HCT116 (cell line): ENCODE measurements at regions not wholly inside any gene's neighbourhood (a gene's known extent, or its start where the extent isn't known, plus 50 kb on each side); places are given as distances from the start of the nearest gene placed in this dataset.

Source experiments
- ATAC-seq: fragments of 200-7000 bp; cut with Tn5 transposase; 2 replicates; pipeline ENCODE4 v1.9.1; 2020; ENCODE audit warnings: mild to moderate bottlenecking, moderate library complexity
- BruUV-seq: library from RNA; stranded (reverse); fragments of 400-500 nt; replicated peaks from 2 replicates; lab custom pipeline; 2021; lab: Mats Ljungman, UMichigan
- CTCF ChIA-PET: fragments of 300-600 bp; sonication (Branson Sonifier 250); formaldehyde crosslinking; loops from one replicate; lab custom pipeline; 2021; ENCODE audit warnings: antibody characterized with exemption; lab: Charles Lee
- POLR2A ChIA-PET: fragments of 300-600, 350-600 bp; sonication (Branson Sonifier 250); formaldehyde crosslinking; loops from one replicate; lab custom pipeline; 2021; ENCODE audit warnings: antibody characterized with exemption; lab: Charles Lee
- RAD21 ChIA-PET, 2 experiments: fragments of 300-600 bp; sonication (Branson Sonifier 250); formaldehyde crosslinking; loops; one replicate each; lab custom pipeline; 2023; ENCODE audit warnings: low total read pairs in 2 of 2; ENCODE audit not compliant: uncharacterized antibody in 2 of 2, unreplicated experiment in 2 of 2, low non-redundant PET in 1 of 2; lab: Charles Lee
- DNase-seq: peaks from one replicate; pipeline ENCODE4 v3.0.0-alpha.2; 2010; ENCODE audit warnings: low read depth, low spot score
- H2AFZ ChIP-seq: fragments of 200-600 bp; shearing (Covaris generic), sonication (generic); 2 replicates; pipeline ENCODE4 v1.6.1; 2017; ENCODE audit warnings: low read depth, mixed run types, mixed read lengths, antibody characterized with exemption, low read length; ENCODE audit not compliant: poor library complexity, severe bottlenecking
- H3K27ac ChIP-seq: 2 replicates; pipeline ENCODE4 v1.5.1; 2012; ENCODE audit warnings: low read depth, low read length
- H3K27me3 ChIP-seq: fragments of 200-600 bp; sonication (generic); 2 replicates; pipeline ENCODE4 v1.6.1; 2016; ENCODE audit warnings: mixed run types, low read length, mixed read lengths; ENCODE audit not compliant: insufficient read depth
- H3K36me3 ChIP-seq, 2 experiments: fragments of 200-500 bp in 1 of 2; fragments of 200-600 bp in 1 of 2; sonication (Bioruptor generic) in 1 of 2; sonication (generic) in 1 of 2; 2 replicates each; pipeline versions ENCODE4 v1.5.1 to v1.6.1; 2014 to 2016; ENCODE audit warnings: low read length in 2 of 2, inconsistent platforms in 1 of 2, mixed read lengths in 1 of 2, mixed run types in 1 of 2; ENCODE audit not compliant: insufficient read depth in 2 of 2, control insufficient read depth in 1 of 2
- H3K4me1 ChIP-seq, 2 experiments: fragments of 200-600 bp in 1 of 2; sonication (generic) in 1 of 2; 2 replicates each; pipeline versions ENCODE4 v1.5.1 to v1.6.1; 2012 to 2017; ENCODE audit warnings: low read length in 2 of 2, inconsistent platforms in 1 of 2, mild to moderate bottlenecking in 1 of 2, mixed read lengths in 1 of 2, mixed run types in 1 of 2, moderate library complexity in 1 of 2; ENCODE audit not compliant: insufficient read depth in 2 of 2, control insufficient read depth in 1 of 2
- H3K4me2 ChIP-seq: fragments of 200-600 bp; sonication (generic); 2 replicates; pipeline ENCODE4 v1.6.1; 2017; ENCODE audit warnings: mixed run types, low read length, mixed read lengths
- H3K4me3 ChIP-seq, 2 experiments: fragments of 200-600 bp in 1 of 2; sonication (generic) in 1 of 2; replicated peaks in 1 of 2; 2 replicates each; pipeline ENCODE4 v1.5.1; 2011 to 2016; ENCODE audit warnings: low read length in 2 of 2, control low read depth in 1 of 2, low read depth in 1 of 2, mild to moderate bottlenecking in 1 of 2, mixed read lengths in 1 of 2, mixed run types in 1 of 2
- H3K79me2 ChIP-seq: fragments of 200-600 bp; sonication (generic); 2 replicates; pipeline ENCODE4 v1.6.1; 2017; ENCODE audit warnings: mild to moderate bottlenecking, mixed run types, low read length, moderate library complexity, mixed read lengths; ENCODE audit not compliant: insufficient read depth
- H3K9ac ChIP-seq: fragments of 200-600 bp; sonication (generic); 2 replicates; pipeline ENCODE4 v1.6.1; 2016; ENCODE audit warnings: low read length, mixed read lengths
- H3K9me2 ChIP-seq: fragments of 200-600 bp; sonication (generic), shearing (Covaris generic); 2 replicates; pipeline ENCODE4 v1.6.1; 2017; ENCODE audit warnings: mixed run types, mild to moderate bottlenecking, moderate library complexity; ENCODE audit not compliant: insufficient read depth
- H3K9me3 ChIP-seq, 2 experiments: fragments of 200-500 bp in 1 of 2; fragments of 200-600 bp in 1 of 2; sonication (Bioruptor generic) in 1 of 2; sonication (generic) in 1 of 2; 2 replicates each; pipeline ENCODE4 v1.6.1; 2014 to 2017; ENCODE audit warnings: low read length in 2 of 2, mixed read lengths in 2 of 2, inconsistent platforms in 1 of 2, low read depth in 1 of 2, mild to moderate bottlenecking in 1 of 2, mixed run types in 1 of 2, moderate library complexity in 1 of 2; ENCODE audit not compliant: control insufficient read depth in 1 of 2, insufficient read depth in 1 of 2
- H4K20me1 ChIP-seq: fragments of 200-600 bp; sonication (generic), shearing (Covaris generic); 2 replicates; pipeline ENCODE4 v1.6.1; 2017; ENCODE audit warnings: mixed run types, mild to moderate bottlenecking, moderate library complexity; ENCODE audit not compliant: insufficient read depth
- CBX3 ChIP-seq: IDR thresholded peaks from 2 replicates; pipeline ENCODE4 v1.6.1; 2012; ENCODE audit warnings: low read depth
- ELF1 ChIP-seq: IDR thresholded peaks from 2 replicates; pipeline ENCODE4 v1.6.1; 2012; ENCODE audit warnings: low read depth, borderline replicate concordance
- EZH2 ChIP-seq: fragments of 200-600 bp; sonication (generic); IDR thresholded peaks from 2 replicates; pipeline ENCODE4 v1.6.1; 2017; ENCODE audit warnings: antibody characterized with exemption, mixed run types
- EZH2phosphoT487 ChIP-seq: fragments of 200-600 bp; IDR thresholded peaks from 2 replicates; pipeline ENCODE4 v1.6.1; 2018; ENCODE audit warnings: antibody characterized with exemption, borderline replicate concordance
- FOSL1 ChIP-seq: IDR thresholded peaks from 2 replicates; pipeline ENCODE4 v1.6.1; 2012; ENCODE audit warnings: low read depth
- POLR2A ChIP-seq: IDR thresholded peaks from 2 replicates; pipeline ENCODE4 v1.7.0; 2011; ENCODE audit warnings: borderline replicate concordance; ENCODE audit not compliant: insufficient read depth, insufficient read length; ENCODE audit errors: extremely low read depth
- RAD21 ChIP-seq: IDR thresholded peaks from 2 replicates; pipeline ENCODE4 v1.6.1; 2012; ENCODE audit warnings: low read depth, mild to moderate bottlenecking
- SIN3A ChIP-seq: IDR thresholded peaks from 2 replicates; pipeline ENCODE4 v1.6.1; 2012; ENCODE audit warnings: low read depth
- SP1 ChIP-seq: IDR thresholded peaks from 2 replicates; pipeline ENCODE4 v1.6.1; 2012; ENCODE audit warnings: low read depth
- SRF ChIP-seq: IDR thresholded peaks from 2 replicates; pipeline ENCODE4 v1.6.1; 2012; ENCODE audit warnings: low read depth
- TCF7L2 ChIP-seq: IDR thresholded peaks from 2 replicates; pipeline ENCODE4 v1.7.0; 2011; ENCODE audit warnings: borderline replicate concordance, inconsistent platforms; ENCODE audit not compliant: insufficient read depth, insufficient read length; ENCODE audit errors: extremely low read depth
- YY1 ChIP-seq: IDR thresholded peaks from 2 replicates; pipeline ENCODE4 v1.6.1; 2011; ENCODE audit warnings: low read length, low read depth, moderate library complexity, mild to moderate bottlenecking; ENCODE audit not compliant: insufficient replicate concordance; ENCODE audit errors: extremely low read depth
- ZFX ChIP-seq: fragments of 450-650 bp; IDR thresholded peaks from 2 replicates; pipeline ENCODE4 v1.6.1; 2017
- ZNF274 ChIP-seq: fragments of 200-500 bp; sonication (Bioruptor generic); IDR thresholded peaks from 2 replicates; pipeline ENCODE4 v1.6.1; 2014; ENCODE audit warnings: mild to moderate bottlenecking, low read depth, low read length, inconsistent platforms
- intact Hi-C: fragments of 100-400 bp; cut with micrococcal nuclease; formaldehyde crosslinking; loops from 2 replicates; pipeline ENCODE4 v1.10.0; 2022
- TF ChIP-seq, protein P1 (sequence below): IDR thresholded peaks from 2 replicates; pipeline ENCODE4 v1.6.1; 2012
- TF ChIP-seq, protein P2 (sequence below): IDR thresholded peaks from 2 replicates; pipeline ENCODE4 v1.6.1; 2011; ENCODE audit warnings: mild to moderate bottlenecking, low read length, moderate library complexity; ENCODE audit not compliant: insufficient replicate concordance; ENCODE audit errors: extremely low read depth
- TF ChIP-seq, protein P3 (sequence below): IDR thresholded peaks from 2 replicates; pipeline ENCODE4 v1.6.1; 2012
- TF ChIP-seq, protein P4 (sequence below), 3 experiments: fragments of 200-600 bp in 1 of 3; sonication (generic) in 1 of 3; IDR thresholded peaks in 2 of 3; conservative IDR thresholded peaks in 1 of 3; 2 replicates each; pipeline ENCODE4 v1.5.1; 2012 to 2017; ENCODE audit warnings: low read depth in 2 of 3, low read length in 2 of 3, antibody characterized with exemption in 1 of 3, borderline replicate concordance in 1 of 3, control low read depth in 1 of 3, mild to moderate bottlenecking in 1 of 3, mixed read lengths in 1 of 3, mixed run types in 1 of 3, moderate library complexity in 1 of 3; ENCODE audit not compliant: insufficient read depth in 1 of 3

DNA sequence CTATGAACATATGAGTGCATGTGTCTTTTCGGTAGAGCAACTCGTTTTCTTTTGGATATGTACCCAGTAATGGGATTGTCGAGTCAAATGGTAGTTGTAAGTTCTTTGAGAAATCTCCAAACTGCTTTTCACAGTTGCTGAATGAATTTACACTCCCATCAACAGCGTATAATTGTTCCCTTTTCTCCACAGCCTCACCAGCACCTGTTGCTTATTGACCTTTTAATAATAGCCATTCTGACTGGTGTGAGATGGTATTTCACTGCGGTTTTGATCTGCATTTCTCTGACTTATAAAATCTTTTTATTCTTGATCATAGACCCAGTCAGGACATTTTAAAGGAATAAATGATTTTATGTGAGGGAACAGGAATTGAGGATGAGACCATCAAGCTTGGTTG lies 165.0 kb upstream of the KCTD3 start:
- no peaks in the 10 kb centered on the region for H4K20me1 ChIP-seq
- intact Hi-C loops = no loop called here
- TF ChIP-seq EZH2 (no peak), SRF (no peak), EZH2phosphoT487 (no peak)
- TF ChIP-seq, all 23 proteins: peak for 0
- no peaks in the 10 kb centered on the region for H3K4me1 ChIP-seq
- no peaks in the 10 kb centered on the region for H3K9me2 ChIP-seq
- POLR2A ChIA-PET = no interaction called here
- no peaks in the 10 kb centered on the region for H3K36me3 ChIP-seq
- RAD21 ChIA-PET = no interaction called here
- H3K9ac ChIP-seq = no peak overlapping the region
- H3K79me2 ChIP-seq = no peaks in the 10 kb centered on the region
- no peak overlapping the region for H3K4me3 ChIP-seq
- H3K27ac ChIP-seq = no peak overlapping the region
- CTCF ChIA-PET = no interaction called here
- no TSS peak for BruUV-seq
- ATAC-seq (no peak), DNase-seq (no peak)
- no peak overlapping the region for H3K4me2 ChIP-seq
- H2AFZ ChIP-seq = no peak overlapping the region
- no peaks in the 10 kb centered on the region for H3K9me3 ChIP-seq
- no peaks in the 10 kb centered on the region for H3K27me3 ChIP-seq

DNA sequence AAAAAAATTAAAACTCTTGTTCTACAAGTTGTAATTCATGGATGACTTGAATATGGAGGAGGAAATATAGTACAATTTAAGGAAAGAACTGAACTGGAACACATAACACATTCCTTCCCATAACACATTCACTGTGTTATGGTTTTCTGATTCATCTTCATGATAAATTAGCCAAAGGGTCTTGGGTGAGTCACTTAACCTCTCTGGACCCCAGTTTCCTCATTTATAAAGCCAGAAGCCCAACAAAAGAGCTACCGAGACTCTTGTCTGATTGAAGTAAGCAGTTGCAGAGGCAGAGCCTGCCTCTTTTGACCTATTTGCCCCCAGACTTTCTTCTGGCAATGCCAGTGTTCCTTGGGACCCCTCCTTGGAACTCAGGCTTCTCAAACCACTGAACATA lies 161.9 kb upstream of the KCTD3 start:
- POLR2A ChIA-PET = no interaction called here
- H3K4me2 ChIP-seq = no peak overlapping the region
- no peak overlapping the region for H3K27ac ChIP-seq
- no peaks in the 10 kb centered on the region for H3K36me3 ChIP-seq
- CTCF ChIA-PET = no interaction called here
- H4K20me1 ChIP-seq = no peaks in the 10 kb centered on the region
- RAD21 ChIA-PET = no interaction called here
- intact Hi-C loops = no loop called here
- no TSS peak for BruUV-seq
- H3K4me3 ChIP-seq = no peak overlapping the region
- no peaks in the 10 kb centered on the region for H3K4me1 ChIP-seq
- no peaks in the 10 kb centered on the region for H3K9me3 ChIP-seq
- no peak for ATAC-seq
- TF ChIP-seq, protein P1, sequence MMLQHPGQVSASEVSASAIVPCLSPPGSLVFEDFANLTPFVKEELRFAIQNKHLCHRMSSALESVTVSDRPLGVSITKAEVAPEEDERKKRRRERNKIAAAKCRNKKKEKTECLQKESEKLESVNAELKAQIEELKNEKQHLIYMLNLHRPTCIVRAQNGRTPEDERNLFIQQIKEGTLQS = no peak
- no peak for TF ChIP-seq EZH2phosphoT487
- TF ChIP-seq ZFX = no peak
- no peak for TF ChIP-seq FOSL1
- TF ChIP-seq, protein P2, sequence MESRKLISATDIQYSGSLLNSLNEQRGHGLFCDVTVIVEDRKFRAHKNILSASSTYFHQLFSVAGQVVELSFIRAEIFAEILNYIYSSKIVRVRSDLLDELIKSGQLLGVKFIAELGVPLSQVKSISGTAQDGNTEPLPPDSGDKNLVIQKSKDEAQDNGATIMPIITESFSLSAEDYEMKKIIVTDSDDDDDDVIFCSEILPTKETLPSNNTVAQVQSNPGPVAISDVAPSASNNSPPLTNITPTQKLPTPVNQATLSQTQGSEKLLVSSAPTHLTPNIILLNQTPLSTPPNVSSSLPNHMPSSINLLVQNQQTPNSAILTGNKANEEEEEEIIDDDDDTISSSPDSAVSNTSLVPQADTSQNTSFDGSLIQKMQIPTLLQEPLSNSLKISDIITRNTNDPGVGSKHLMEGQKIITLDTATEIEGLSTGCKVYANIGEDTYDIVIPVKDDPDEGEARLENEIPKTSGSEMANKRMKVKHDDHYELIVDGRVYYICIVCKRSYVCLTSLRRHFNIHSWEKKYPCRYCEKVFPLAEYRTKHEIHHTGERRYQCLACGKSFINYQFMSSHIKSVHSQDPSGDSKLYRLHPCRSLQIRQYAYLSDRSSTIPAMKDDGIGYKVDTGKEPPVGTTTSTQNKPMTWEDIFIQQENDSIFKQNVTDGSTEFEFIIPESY = no peak
- TF ChIP-seq POLR2A = no peak
- TF ChIP-seq, protein P3, sequence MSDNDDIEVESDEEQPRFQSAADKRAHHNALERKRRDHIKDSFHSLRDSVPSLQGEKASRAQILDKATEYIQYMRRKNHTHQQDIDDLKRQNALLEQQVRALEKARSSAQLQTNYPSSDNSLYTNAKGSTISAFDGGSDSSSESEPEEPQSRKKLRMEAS = no peak
- TF ChIP-seq SP1 = no peak
- no peak for TF ChIP-seq TCF7L2
- TF ChIP-seq CBX3 = no peak
- TF ChIP-seq YY1 = no peak
- TF ChIP-seq ELF1 = no peak
- no peak for TF ChIP-seq EZH2
- TF ChIP-seq, protein P4, sequence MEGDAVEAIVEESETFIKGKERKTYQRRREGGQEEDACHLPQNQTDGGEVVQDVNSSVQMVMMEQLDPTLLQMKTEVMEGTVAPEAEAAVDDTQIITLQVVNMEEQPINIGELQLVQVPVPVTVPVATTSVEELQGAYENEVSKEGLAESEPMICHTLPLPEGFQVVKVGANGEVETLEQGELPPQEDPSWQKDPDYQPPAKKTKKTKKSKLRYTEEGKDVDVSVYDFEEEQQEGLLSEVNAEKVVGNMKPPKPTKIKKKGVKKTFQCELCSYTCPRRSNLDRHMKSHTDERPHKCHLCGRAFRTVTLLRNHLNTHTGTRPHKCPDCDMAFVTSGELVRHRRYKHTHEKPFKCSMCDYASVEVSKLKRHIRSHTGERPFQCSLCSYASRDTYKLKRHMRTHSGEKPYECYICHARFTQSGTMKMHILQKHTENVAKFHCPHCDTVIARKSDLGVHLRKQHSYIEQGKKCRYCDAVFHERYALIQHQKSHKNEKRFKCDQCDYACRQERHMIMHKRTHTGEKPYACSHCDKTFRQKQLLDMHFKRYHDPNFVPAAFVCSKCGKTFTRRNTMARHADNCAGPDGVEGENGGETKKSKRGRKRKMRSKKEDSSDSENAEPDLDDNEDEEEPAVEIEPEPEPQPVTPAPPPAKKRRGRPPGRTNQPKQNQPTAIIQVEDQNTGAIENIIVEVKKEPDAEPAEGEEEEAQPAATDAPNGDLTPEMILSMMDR (IDR thresholded peaks at IDR 0.05 in 2 of 3, conservative IDR thresholded peaks at IDR 0.05 in 1 of 3; ENCODE audit: borderline replicate concordance in 1 of 3, insufficient read depth in 1 of 3, low read depth in 2 of 3, low read length in 2 of 3) = no peak
- no peak for TF ChIP-seq RAD21
- TF ChIP-seq SRF = no peak
- no peak for TF ChIP-seq ZNF274
- TF ChIP-seq SIN3A = no peak
- no peak overlapping the region for H2AFZ ChIP-seq
- DNase-seq = no peak
- no peaks in the 10 kb centered on the region for H3K27me3 ChIP-seq
- H3K9ac ChIP-seq = no peak overlapping the region
- H3K79me2 ChIP-seq = no peaks in the 10 kb centered on the region
- H3K9me2 ChIP-seq = no peaks in the 10 kb centered on the region
